ENCODE measurements at regions not wholly inside any gene's neighbourhood (a gene's known extent, or its start where the extent isn't known, plus 50 kb on each side); places are given as distances from the start of the nearest gene placed in this dataset.

DNA sequence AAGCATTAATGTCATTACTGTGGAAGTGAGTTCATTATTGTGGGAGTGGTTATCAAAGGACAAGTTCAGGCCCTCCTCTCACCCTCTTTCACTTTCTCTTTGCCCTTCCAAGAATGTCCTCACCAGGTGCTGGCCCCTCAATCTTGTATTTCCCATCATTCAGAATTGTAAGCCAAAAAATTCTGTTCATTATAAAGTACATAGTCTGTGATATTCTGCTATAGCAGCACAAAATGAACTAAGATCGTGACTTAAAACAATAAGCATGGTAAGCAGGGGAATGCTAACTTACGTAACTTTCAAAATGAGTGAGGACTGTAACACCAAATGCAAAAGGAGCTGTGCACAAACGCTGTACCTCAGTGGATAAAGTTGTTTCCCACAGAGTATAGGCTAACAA, 515.7 kb upstream of the BTBD3 start:
- TF ChIP-seq, protein P1, sequence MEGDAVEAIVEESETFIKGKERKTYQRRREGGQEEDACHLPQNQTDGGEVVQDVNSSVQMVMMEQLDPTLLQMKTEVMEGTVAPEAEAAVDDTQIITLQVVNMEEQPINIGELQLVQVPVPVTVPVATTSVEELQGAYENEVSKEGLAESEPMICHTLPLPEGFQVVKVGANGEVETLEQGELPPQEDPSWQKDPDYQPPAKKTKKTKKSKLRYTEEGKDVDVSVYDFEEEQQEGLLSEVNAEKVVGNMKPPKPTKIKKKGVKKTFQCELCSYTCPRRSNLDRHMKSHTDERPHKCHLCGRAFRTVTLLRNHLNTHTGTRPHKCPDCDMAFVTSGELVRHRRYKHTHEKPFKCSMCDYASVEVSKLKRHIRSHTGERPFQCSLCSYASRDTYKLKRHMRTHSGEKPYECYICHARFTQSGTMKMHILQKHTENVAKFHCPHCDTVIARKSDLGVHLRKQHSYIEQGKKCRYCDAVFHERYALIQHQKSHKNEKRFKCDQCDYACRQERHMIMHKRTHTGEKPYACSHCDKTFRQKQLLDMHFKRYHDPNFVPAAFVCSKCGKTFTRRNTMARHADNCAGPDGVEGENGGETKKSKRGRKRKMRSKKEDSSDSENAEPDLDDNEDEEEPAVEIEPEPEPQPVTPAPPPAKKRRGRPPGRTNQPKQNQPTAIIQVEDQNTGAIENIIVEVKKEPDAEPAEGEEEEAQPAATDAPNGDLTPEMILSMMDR (IDR thresholded peaks at IDR 0.05) = no peak
- no peak for ATAC-seq (ENCODE audit: low read depth)
- Mint-ChIP-seq H3K27ac (no peak overlapping the region), H3K4me1 (no peaks in the 10 kb centered on the region), H3K4me3 (no peak overlapping the region), H3K27me3 (no peaks in the 10 kb centered on the region), H3K36me3 (ENCODE audit: low read depth) (no peaks in the 10 kb centered on the region), H3K9me3 (peaks cover 2% of the 10 kb centered on the region)
- intact Hi-C loops (cut with micrococcal nuclease) = no loop called here
- no peak for DNase-seq
- ChIA-PET POLR2A (no interaction called here), CTCF (no interaction called here)

DNA sequence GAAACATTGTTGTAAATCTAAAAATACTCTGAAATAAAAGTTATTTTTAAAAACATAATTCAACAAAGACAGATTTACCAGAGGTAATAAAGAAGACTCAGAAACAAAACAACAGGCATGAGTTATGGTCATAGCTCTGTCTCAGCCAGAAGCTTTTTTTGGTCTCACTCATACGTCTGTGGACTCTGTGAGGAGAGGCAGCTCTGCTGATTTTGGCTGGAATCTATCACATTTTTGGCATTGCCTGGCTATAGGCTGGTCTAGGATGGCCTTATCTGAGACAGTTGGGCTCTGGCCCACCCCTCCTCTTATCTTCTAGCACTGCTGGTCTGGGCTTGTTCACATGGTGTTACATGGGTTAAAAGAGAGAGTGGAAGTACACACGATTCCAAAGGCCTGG, 514.0 kb upstream of the BTBD3 start:
- Mint-ChIP-seq H3K36me3 (ENCODE audit: low read depth) (no peaks in the 10 kb centered on the region), H3K27me3 (no peaks in the 10 kb centered on the region), H3K4me3 (no peak overlapping the region), H3K9me3 (peaks cover 2% of the 10 kb centered on the region), H3K27ac (no peak overlapping the region), H3K4me1 (no peaks in the 10 kb centered on the region)
- CTCF ChIA-PET = no interaction called here
- POLR2A ChIA-PET = no interaction called here
- TF ChIP-seq, protein P1 (IDR thresholded peaks at IDR 0.05) = no peak
- DNase-seq (no peak), ATAC-seq (ENCODE audit: low read depth) (no peak)
- intact Hi-C loops (cut with micrococcal nuclease) = no loop called here

DNA sequence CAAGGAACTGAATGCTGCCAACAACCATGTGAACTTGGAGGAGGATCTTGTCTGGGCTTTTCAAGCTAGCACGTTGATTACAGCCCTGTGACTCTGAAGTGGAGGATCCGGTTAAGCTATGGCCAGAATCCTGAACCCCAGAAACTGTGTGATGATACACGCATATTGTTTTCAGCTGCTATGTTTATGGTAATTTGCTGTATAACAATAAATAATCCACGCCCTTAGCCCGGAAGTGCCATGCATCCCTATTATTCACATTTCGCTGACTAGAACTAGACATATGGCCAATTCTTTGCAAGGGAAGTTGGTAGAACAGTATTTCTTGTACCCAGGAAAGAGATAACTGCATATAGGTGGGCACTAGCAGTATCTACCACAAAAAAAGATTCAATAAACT, 510.8 kb upstream of the BTBD3 start:
- Mint-ChIP-seq H3K4me1 (no peaks in the 10 kb centered on the region), H3K27me3 (no peaks in the 10 kb centered on the region)

DNA sequence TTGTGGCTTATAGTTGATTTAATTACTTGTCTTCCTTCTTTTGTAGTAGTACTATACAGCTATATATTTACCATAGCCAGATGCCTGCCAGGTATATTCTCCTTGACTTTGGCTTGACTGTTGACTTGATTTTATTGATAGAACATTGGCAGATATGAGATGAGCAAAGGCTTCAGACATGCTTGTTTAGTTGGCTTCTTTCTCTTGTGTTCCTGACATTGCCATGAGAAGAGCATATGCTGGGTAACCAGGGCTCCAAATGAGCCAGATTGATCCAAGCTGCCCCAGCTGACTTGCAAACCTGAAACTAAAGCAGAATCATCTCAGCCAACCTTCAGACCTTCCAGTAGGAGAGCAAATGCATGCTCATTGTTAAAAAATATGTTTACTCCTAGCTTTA, 508.1 kb upstream of the BTBD3 start:
- TF ChIP-seq, protein P1 (IDR thresholded peaks at IDR 0.05) = no peak
- no peak overlapping the region for H3K27ac Mint-ChIP-seq
- H3K27me3 Mint-ChIP-seq = no peaks in the 10 kb centered on the region
- no peaks in the 10 kb centered on the region for H3K4me1 Mint-ChIP-seq
- ChIA-PET POLR2A (no interaction called here), CTCF (no interaction called here)
- no peak overlapping the region for H3K4me3 Mint-ChIP-seq
- intact Hi-C loops (cut with micrococcal nuclease) = no loop called here
- H3K9me3 Mint-ChIP-seq = peaks cover 5% of the 10 kb centered on the region
- ATAC-seq (ENCODE audit: low read depth) = no peak
- no peak for DNase-seq
- no peaks in the 10 kb centered on the region for H3K36me3 Mint-ChIP-seq (ENCODE audit: low read depth)

More for the DNA sequence above, 510.8 kb upstream of the BTBD3 start:
- TF ChIP-seq, protein P1 (IDR thresholded peaks at IDR 0.05) = no peak
- no peaks in the 10 kb centered on the region for H3K36me3 Mint-ChIP-seq (ENCODE audit: low read depth)
- ChIA-PET POLR2A (no interaction called here), CTCF (no interaction called here)
- ATAC-seq (ENCODE audit: low read depth) (no peak), DNase-seq (no peak)
- intact Hi-C loops (cut with micrococcal nuclease) = no loop called here
- no peak overlapping the region for H3K27ac Mint-ChIP-seq
- H3K9me3 Mint-ChIP-seq = peaks cover 2% of the 10 kb centered on the region
- H3K4me3 Mint-ChIP-seq = no peak overlapping the region

DNA sequence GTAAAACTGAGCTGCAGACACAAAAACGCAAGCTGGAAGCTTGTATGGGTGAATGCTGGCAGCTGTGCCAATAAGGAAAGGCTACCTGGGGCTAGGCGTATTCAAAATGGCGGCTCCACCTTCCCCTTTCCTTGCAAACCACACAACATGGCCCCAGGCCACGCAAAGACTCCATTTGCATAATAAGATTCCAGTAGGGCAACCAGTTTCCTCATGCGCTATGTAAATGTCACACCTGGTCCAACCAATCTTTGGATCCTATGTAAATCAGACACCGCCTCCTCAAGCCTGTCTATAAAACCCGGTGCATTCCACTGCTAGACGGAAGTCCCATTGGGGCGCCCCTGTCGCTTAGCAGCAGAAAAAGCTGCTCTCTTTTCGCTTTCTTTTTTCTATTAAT, 505.9 kb upstream of the BTBD3 start:
- ATAC-seq (ENCODE audit: low read depth) (no peak), DNase-seq (no peak)
- H3K27ac Mint-ChIP-seq = no peak overlapping the region
- no peaks in the 10 kb centered on the region for H3K27me3 Mint-ChIP-seq
- ChIA-PET POLR2A (no interaction called here), CTCF (no interaction called here)
- H3K9me3 Mint-ChIP-seq = peaks cover 5% of the 10 kb centered on the region
- TF ChIP-seq, protein P1 (IDR thresholded peaks at IDR 0.05) = no peak
- H3K4me3 Mint-ChIP-seq = no peak overlapping the region
- intact Hi-C loops (cut with micrococcal nuclease) = no loop called here
- no peaks in the 10 kb centered on the region for H3K36me3 Mint-ChIP-seq (ENCODE audit: low read depth)
- no peaks in the 10 kb centered on the region for H3K4me1 Mint-ChIP-seq

Data from activated B cell treated with CpG ODN at 0.5 μM for 24 hours (primary cell).